ENCODE measurements at regions not wholly inside any gene's neighbourhood (a gene's known extent, or its start where the extent isn't known, plus 50 kb on each side); places are given as distances from the start of the nearest gene placed in this dataset.

DNA sequence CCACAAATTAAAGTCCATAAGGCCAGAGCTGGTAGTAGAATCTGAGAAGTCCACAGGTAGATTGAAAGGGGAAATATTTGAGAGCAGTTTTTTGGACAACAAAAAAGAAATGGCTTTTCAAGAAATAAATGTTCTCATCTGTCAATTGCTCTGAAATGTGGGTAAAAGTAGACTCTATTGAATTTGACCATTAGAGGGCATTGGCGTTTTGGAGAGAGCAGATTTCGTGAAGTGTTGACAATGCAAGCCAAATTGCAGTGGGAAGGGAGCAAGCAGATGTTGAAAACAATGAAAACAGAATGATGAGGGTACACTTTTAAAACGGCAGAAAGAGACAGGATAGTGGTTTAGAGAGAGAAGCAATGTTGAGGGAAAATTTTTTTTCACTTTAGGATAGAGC is 149.1 kb upstream of the FAM83B start:
- TF ChIP-seq, protein P1, sequence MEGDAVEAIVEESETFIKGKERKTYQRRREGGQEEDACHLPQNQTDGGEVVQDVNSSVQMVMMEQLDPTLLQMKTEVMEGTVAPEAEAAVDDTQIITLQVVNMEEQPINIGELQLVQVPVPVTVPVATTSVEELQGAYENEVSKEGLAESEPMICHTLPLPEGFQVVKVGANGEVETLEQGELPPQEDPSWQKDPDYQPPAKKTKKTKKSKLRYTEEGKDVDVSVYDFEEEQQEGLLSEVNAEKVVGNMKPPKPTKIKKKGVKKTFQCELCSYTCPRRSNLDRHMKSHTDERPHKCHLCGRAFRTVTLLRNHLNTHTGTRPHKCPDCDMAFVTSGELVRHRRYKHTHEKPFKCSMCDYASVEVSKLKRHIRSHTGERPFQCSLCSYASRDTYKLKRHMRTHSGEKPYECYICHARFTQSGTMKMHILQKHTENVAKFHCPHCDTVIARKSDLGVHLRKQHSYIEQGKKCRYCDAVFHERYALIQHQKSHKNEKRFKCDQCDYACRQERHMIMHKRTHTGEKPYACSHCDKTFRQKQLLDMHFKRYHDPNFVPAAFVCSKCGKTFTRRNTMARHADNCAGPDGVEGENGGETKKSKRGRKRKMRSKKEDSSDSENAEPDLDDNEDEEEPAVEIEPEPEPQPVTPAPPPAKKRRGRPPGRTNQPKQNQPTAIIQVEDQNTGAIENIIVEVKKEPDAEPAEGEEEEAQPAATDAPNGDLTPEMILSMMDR (IDR thresholded peaks at IDR 0.05), result no peak
- TF ChIP-seq POLR2AphosphoS5 (IDR thresholded peaks at IDR 0.05), result no peak
